PC-3 (cell line): ENCODE measurements at regions not wholly inside any gene's neighbourhood (a gene's known extent, or its start where the extent isn't known, plus 50 kb on each side); places are given as distances from the start of the nearest gene placed in this dataset.

Source experiments
- EZH2 ChIP-seq: fragments of 300-600 bp; sonication (generic); IDR thresholded peaks from one replicate; pipeline ENCODE4 v1.6.1; 2017; ENCODE audit warnings: antibody characterized with exemption, mild to moderate bottlenecking, low read length; ENCODE audit not compliant: unreplicated experiment
- EZH2phosphoT487 ChIP-seq: fragments of 300-600 bp; sonication (generic); IDR thresholded peaks from 2 replicates; pipeline ENCODE4 v1.6.1; 2018; ENCODE audit warnings: mild to moderate bottlenecking, antibody characterized with exemption, low read length, borderline replicate concordance
- TF ChIP-seq, protein P1 (sequence below): fragments of 300-600 bp; sonication (generic); conservative IDR thresholded peaks from 2 replicates; pipeline ENCODE4 v1.5.1; 2017; ENCODE audit warnings: antibody characterized with exemption, low read depth, mild to moderate bottlenecking, low read length

DNA sequence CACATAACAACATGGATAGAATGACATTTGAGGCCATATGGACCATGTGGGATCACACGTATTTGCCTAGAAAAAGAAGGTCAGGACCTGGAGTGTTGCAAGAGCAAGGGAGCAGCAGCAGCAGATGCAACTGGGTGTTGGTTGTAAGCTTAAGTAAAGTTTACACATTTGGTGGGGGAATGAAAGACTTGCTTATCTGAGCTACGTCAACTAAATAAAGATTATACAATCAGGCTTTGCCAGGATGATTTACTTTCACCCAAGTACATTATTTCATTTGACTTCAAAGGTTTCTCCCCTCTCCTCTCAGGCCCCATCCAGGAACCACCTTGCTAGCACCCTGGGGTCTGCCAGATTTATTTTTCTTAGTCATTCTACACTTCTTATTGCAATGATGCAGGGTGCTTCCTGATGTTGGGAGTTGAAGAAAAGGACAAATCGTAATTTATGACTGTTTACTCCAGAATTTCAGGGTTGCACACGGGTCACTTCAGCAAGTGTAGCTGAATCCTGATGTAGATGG lies 591.9 kb upstream of the IGFBP3 start:
- TF ChIP-seq, protein P1, sequence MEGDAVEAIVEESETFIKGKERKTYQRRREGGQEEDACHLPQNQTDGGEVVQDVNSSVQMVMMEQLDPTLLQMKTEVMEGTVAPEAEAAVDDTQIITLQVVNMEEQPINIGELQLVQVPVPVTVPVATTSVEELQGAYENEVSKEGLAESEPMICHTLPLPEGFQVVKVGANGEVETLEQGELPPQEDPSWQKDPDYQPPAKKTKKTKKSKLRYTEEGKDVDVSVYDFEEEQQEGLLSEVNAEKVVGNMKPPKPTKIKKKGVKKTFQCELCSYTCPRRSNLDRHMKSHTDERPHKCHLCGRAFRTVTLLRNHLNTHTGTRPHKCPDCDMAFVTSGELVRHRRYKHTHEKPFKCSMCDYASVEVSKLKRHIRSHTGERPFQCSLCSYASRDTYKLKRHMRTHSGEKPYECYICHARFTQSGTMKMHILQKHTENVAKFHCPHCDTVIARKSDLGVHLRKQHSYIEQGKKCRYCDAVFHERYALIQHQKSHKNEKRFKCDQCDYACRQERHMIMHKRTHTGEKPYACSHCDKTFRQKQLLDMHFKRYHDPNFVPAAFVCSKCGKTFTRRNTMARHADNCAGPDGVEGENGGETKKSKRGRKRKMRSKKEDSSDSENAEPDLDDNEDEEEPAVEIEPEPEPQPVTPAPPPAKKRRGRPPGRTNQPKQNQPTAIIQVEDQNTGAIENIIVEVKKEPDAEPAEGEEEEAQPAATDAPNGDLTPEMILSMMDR, result no peak
- TF ChIP-seq EZH2phosphoT487 (no peak), EZH2 (no peak)
